A549 (cell line): ENCODE measurements at regions not wholly inside any gene's neighbourhood (a gene's known extent, or its start where the extent isn't known, plus 50 kb on each side); places are given as distances from the start of the nearest gene placed in this dataset.

Source experiments
- CHD2 ChIP-seq: fragments of 150-350 bp; IDR thresholded peaks from 2 replicates; pipeline ENCODE4 v1.6.1; 2014; ENCODE audit warnings: low read length; ENCODE audit not compliant: partially characterized antibody
- CTCF ChIP-seq: fragments of >200 bp; sonication (Bioruptor Twin); formaldehyde crosslinking; IDR thresholded peaks from 3 replicates; pipeline ENCODE4 v1.5.1; 2016
- ESRRA ChIP-seq: fragments of 150-350 bp; IDR thresholded peaks from 2 replicates; pipeline ENCODE4 v1.6.1; 2014; ENCODE audit warnings: mild to moderate bottlenecking, low read length, borderline replicate concordance
- HDAC2 ChIP-seq: fragments of 200-600 bp; sonication (generic); IDR thresholded peaks from 2 replicates; pipeline ENCODE4 v1.6.1; 2016
- MAFK ChIP-seq: fragments of 450-650 bp; IDR thresholded peaks from 2 replicates; pipeline ENCODE4 v1.6.1; 2014; ENCODE audit not compliant: partially characterized antibody
- MYC ChIP-seq: IDR thresholded peaks from 2 replicates; pipeline ENCODE4 v1.6.1; 2012; ENCODE audit warnings: mild to moderate bottlenecking, inconsistent platforms, low read length, improper control_type of control experiment, borderline replicate concordance
- NFE2L2 ChIP-seq: fragments of 150-350 bp; conservative IDR thresholded peaks from 2 replicates; pipeline ENCODE4 v1.6.1; 2014; ENCODE audit warnings: low read length
- RCOR1 ChIP-seq: fragments of 150-350 bp; IDR thresholded peaks from 2 replicates; pipeline ENCODE4 v1.6.1; 2014; ENCODE audit warnings: antibody characterized with exemption, low read length, low read depth
- RFX5 ChIP-seq: fragments of 450-650 bp; IDR thresholded peaks from 2 replicates; pipeline ENCODE4 v1.7.1; 2014; ENCODE audit warnings: antibody characterized with exemption, mild to moderate bottlenecking, moderate library complexity
- TF ChIP-seq, protein P1 (sequence below): fragments of 150-350 bp; IDR thresholded peaks from 2 replicates; pipeline ENCODE4 v1.6.1; 2014; ENCODE audit warnings: low read depth, mild to moderate bottlenecking, low read length
- TF ChIP-seq, protein P2 (sequence below): fragments of 450-650 bp; IDR thresholded peaks from 2 replicates; pipeline ENCODE4 v1.6.1; 2014; ENCODE audit warnings: antibody characterized with exemption
- TF ChIP-seq, protein P3 (sequence below): fragments of 250-450 bp; sonication (Bioruptor Pico); IDR thresholded peaks from 2 replicates; pipeline ENCODE4 v1.5.0; 2021; ENCODE audit warnings: mild to moderate bottlenecking, moderate library complexity, borderline replicate concordance

DNA sequence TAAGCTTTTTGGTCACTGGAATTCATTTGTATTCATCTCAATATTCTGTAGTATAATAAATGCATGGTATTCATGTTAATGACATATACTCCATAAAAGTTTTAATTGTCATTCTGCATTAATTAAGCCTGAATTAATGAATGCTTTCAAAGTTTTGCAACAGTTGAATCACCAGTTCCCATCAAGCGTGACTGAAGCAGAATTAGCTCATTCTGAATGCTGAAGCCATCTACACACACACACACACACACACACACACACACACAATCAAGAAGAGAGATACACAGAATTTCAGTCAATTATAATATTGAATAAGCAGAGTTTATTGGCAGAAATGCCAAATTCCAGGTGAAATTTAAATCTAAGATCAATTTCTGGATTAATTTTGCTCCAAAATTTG lies 252.1 kb upstream of the KCNMB2 start:
- TF ChIP-seq NFE2L2: no peak
- TF ChIP-seq MAFK: no peak
- no peak for TF ChIP-seq MYC
- TF ChIP-seq, protein P1, sequence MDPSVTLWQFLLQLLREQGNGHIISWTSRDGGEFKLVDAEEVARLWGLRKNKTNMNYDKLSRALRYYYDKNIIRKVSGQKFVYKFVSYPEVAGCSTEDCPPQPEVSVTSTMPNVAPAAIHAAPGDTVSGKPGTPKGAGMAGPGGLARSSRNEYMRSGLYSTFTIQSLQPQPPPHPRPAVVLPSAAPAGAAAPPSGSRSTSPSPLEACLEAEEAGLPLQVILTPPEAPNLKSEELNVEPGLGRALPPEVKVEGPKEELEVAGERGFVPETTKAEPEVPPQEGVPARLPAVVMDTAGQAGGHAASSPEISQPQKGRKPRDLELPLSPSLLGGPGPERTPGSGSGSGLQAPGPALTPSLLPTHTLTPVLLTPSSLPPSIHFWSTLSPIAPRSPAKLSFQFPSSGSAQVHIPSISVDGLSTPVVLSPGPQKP: no peak
- no peak for TF ChIP-seq CTCF
- TF ChIP-seq, protein P2, sequence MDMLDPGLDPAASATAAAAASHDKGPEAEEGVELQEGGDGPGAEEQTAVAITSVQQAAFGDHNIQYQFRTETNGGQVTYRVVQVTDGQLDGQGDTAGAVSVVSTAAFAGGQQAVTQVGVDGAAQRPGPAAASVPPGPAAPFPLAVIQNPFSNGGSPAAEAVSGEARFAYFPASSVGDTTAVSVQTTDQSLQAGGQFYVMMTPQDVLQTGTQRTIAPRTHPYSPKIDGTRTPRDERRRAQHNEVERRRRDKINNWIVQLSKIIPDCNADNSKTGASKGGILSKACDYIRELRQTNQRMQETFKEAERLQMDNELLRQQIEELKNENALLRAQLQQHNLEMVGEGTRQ: no peak
- TF ChIP-seq, protein P3, sequence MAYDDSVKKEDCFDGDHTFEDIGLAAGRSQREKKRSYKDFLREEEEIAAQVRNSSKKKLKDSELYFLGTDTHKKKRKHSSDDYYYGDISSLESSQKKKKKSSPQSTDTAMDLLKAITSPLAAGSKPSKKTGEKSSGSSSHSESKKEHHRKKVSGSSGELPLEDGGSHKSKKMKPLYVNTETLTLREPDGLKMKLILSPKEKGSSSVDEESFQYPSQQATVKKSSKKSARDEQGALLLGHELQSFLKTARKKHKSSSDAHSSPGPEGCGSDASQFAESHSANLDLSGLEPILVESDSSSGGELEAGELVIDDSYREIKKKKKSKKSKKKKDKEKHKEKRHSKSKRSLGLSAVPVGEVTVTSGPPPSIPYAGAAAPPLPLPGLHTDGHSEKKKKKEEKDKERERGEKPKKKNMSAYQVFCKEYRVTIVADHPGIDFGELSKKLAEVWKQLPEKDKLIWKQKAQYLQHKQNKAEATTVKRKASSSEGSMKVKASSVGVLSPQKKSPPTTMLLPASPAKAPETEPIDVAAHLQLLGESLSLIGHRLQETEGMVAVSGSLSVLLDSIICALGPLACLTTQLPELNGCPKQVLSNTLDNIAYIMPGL: no peak
- TF ChIP-seq RCOR1: no peak
- no peak for TF ChIP-seq ESRRA
- no peak for TF ChIP-seq CHD2
- TF ChIP-seq HDAC2: no peak
- no peak for TF ChIP-seq RFX5
